ENCODE measurements at regions not wholly inside any gene's neighbourhood (a gene's known extent, or its start where the extent isn't known, plus 50 kb on each side); places are given as distances from the start of the nearest gene placed in this dataset.
"Not testable (repeated sequence)": the region's sequence is repeated elsewhere in the genome, so short reads cannot be mapped to it uniquely, and the experiment has no call there.

DNA sequence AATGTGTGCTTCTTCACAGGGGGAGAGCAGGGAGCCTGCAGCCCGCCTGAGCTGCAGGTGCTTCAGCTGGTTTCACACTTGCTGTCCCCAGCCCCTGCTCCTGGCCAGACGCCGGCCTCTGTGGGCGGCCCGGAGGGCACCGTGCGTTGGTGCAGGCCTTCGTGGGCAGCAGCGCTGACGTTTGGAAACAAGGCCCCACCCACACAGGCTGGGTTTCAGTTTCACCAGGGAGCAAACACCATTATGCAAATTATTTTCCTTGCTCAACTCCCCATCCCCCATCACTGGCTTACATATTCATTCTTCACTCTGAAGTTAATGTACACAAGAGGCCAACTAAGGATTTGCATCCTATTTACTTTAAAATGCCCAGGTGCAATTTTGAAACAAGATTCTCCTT, 343.2 kb downstream of the BCL2L11 start:
- DNase-seq: not testable (repeated sequence)

DNA sequence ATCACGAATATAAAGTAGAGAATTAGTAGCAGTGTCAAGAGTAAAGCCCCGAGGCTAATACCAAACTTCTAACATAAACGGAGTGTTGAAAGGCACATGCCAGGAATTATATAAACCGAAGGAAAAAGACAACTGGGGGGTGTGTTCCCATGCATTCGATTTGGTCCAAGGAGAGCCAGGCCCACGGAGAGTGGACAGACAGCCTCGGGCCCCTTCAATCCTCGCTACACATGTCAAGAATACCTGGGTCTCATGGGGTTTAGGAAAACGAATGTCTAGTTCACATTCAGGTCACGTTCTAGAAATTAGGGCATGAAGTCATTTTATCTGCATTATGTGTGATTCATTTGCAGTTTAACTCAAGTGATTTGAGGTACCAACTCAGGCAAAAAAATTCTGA, 343.7 kb downstream of the BCL2L11 start:
- not testable (repeated sequence) for H3K27me3 Mint-ChIP-seq (ENCODE audit: low read depth); DNase-seq; H3K36me3 Mint-ChIP-seq (ENCODE audit: insufficient read depth); H3K4me3 Mint-ChIP-seq; H3K9me3 Mint-ChIP-seq; ATAC-seq
- H3K4me1 Mint-ChIP-seq (ENCODE audit: low read depth): peaks cover 11% of the 10 kb centered on the region

More for the DNA sequence above, 343.2 kb downstream of the BCL2L11 start:
- peaks cover 11% of the 10 kb centered on the region for H3K4me1 Mint-ChIP-seq (ENCODE audit: low read depth)
- not testable (repeated sequence) for H3K4me3 Mint-ChIP-seq; H3K27me3 Mint-ChIP-seq (ENCODE audit: low read depth); H3K9me3 Mint-ChIP-seq; H3K36me3 Mint-ChIP-seq (ENCODE audit: insufficient read depth)
- peak; percentile 58 to 65 for ATAC-seq

DNA sequence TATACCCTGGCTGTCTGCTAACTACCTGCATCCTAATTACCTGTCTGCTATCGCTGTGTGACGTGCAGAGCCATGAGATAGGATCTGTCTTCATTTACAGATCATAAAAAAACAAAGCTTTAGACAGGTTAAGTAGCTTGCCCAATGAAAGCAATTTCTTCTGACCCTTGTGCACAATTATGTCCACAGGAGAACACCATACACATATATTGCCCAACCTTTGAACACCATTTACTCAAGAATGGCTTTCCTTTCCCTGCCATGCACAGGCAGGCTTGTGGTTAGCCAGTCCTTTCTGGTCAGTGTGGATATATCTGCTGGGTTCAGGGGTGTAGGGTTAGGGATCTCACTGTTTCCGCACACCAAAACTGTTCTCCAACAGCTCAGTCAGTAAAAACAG, 344.8 kb downstream of the BCL2L11 start:
- not testable (repeated sequence) for H3K4me3 Mint-ChIP-seq; H3K27me3 Mint-ChIP-seq (ENCODE audit: low read depth); DNase-seq; ATAC-seq; H3K36me3 Mint-ChIP-seq (ENCODE audit: insufficient read depth); H3K9me3 Mint-ChIP-seq
- H3K4me1 Mint-ChIP-seq (ENCODE audit: low read depth): peaks cover 11% of the 10 kb centered on the region

DNA sequence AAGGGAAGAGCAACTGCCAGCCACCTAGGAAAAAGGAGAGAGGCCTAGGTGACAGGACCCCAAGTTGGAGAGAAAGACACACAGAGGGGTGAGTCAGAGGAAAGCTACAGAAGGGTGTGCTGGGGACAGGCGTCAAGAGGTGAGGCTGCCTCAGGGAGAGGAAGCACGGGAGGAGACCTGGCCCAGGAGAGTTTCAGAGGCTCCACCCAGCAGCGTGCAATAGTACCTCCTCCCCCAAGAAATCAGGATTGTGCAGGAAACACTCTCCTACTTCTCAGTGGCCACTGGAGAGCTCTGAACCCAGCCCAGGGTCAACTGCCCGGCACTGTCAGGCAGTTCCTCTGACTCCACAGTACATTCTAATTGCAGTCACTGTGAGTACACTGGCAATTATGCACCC, 346.0 kb downstream of the BCL2L11 start:
- not testable (repeated sequence) for H3K4me3 Mint-ChIP-seq; H3K36me3 Mint-ChIP-seq (ENCODE audit: insufficient read depth); H3K27me3 Mint-ChIP-seq (ENCODE audit: low read depth); H3K9me3 Mint-ChIP-seq; DNase-seq
- ATAC-seq: peak in 1 of 2 donors; percentile 55
- H3K4me1 Mint-ChIP-seq (ENCODE audit: low read depth): peaks cover 11% of the 10 kb centered on the region

DNA sequence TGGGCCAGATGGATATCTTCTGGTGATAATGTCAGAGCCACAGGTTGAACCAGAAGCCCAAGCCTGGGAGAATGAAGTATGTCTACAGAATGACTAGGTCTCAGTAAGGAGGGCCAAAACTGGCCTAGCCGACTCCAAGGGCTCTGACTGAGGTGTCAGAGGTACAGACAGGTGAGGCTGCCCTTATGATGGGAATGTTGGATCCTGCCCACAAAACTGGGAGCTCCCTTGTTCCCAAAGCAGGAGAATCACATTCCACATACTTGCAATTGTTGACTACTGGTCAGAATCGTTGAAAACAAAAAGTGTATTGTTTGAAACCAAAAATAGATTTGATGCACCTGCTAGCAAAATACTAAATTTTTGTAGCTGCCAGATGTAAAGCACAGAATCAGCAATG, 350.2 kb downstream of the BCL2L11 start:
- H3K9me3 Mint-ChIP-seq; H3K36me3 Mint-ChIP-seq (ENCODE audit: insufficient read depth); DNase-seq; ATAC-seq; H3K4me3 Mint-ChIP-seq; H3K27me3 Mint-ChIP-seq (ENCODE audit: low read depth): not testable (repeated sequence)
- peaks cover 11% of the 10 kb centered on the region for H3K4me1 Mint-ChIP-seq (ENCODE audit: low read depth)

DNA sequence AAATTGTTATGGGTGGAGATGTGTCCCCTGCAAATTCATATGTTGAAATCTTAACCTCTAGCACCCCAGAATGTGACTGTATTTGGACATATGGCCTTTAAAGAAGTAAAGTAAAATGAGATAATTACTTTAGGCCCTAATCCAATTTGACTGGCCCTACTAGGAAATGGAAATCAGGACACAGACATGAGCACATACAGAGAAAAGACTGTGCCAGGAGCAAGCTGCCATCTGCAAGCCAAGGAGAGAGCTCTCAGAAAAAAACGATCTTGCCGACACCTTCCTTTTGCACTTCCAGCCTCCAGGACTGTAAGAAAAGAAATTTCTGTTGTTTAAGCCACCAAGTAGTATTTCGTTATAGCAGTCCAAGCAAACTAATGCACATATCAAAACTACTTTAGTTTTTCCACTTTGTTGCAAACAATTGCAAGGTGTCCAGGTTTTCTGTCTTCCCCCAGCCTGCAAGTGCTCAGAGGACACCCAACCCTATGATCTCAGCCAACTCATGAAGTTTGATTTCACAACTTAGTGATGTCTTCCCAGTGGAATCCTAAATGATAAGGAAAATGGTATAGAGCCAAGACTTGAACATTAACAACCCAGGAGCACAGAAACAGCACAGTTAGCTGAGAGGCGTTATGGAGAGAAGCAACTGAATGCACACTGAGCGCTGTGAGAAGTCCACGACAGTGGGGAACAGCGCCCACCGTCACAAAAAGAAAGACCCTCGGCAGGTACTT, 351.2 kb downstream of the BCL2L11 start:
- not testable (repeated sequence) for H3K4me3 Mint-ChIP-seq; DNase-seq; H3K9me3 Mint-ChIP-seq; H3K36me3 Mint-ChIP-seq (ENCODE audit: insufficient read depth); ATAC-seq; H3K27me3 Mint-ChIP-seq (ENCODE audit: low read depth)
- peaks cover 11% of the 10 kb centered on the region for H3K4me1 Mint-ChIP-seq (ENCODE audit: low read depth)

DNA sequence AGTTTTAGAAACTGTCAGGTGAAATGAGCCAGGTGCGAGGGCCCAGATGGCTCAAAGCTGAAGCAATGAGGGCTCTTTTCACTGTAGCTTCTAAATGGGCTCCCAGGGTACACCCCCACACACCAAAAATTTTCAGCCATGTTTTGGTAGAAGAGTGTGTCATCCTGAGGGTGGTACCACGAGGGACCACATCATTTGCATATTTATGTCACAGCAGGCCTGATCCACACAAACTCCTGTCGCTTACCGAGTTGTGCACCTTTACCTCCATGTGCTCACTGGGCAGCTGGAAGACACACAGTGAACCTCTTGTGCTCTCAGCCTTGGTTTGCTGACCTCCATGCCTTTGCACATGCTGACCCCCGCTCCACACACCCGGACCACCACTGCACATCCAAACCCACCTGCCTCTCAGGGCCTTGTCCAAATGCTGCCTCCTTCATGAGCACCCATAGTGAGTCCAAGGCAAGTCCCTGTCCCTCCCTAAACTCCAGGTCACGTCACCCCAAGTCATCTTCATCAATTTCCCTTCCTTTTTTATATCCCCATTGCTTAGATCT, 352.2 kb downstream of the BCL2L11 start:
- H3K27me3 Mint-ChIP-seq (ENCODE audit: low read depth); H3K9me3 Mint-ChIP-seq; DNase-seq; H3K4me3 Mint-ChIP-seq; H3K36me3 Mint-ChIP-seq (ENCODE audit: insufficient read depth): not testable (repeated sequence)
- peaks cover 11% of the 10 kb centered on the region for H3K4me1 Mint-ChIP-seq (ENCODE audit: low read depth)
- peak; percentile 74 to 82 for ATAC-seq

DNA sequence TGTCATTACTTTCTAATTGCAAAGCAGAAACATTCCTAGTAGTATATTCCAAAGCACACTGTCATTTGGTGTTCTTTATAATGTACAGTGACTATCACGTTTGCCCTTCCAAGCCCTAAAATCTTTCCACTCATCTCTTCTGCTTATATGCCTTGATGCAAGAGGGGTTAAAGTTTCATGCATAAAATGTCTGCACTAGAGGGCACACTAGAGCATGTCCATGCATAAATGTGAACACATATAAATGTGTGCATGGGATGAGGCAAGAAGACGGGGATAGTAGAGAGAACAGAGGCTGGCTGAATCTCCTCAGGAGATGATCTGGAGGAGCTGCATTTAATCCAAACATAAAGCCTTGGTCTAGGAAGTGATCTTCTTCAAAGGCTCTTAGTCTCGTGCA, 352.8 kb downstream of the BCL2L11 start:
- not testable (repeated sequence) for H3K4me3 Mint-ChIP-seq
- peak; percentile 26 to 56 for ATAC-seq

DNA sequence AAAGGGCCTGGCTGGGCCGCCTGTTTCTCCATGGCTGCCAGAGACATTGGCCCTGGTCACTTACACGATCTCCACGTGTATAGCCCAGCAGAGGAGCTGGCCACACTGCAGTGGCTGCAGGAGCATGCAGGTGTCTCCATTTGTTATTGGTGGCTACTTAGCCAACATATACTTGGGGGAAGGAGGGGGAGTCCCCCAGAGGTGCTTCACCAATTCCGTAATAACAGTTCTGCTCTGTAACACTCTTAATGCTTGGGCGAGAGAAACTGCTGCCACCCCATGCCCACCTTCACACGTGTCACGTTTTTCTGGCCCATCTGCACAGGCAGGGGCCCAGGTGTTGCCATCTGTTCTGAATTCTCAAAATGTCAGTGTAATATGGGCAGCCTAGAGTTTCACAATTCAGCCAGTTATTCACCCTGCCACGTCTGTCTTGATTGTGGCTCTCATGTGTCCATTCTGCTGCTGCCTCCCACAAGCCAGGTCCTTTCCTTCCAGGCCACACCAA, 353.5 kb downstream of the BCL2L11 start:
- not testable (repeated sequence) for H3K36me3 Mint-ChIP-seq (ENCODE audit: insufficient read depth); ATAC-seq; DNase-seq; H3K27me3 Mint-ChIP-seq (ENCODE audit: low read depth); H3K9me3 Mint-ChIP-seq; H3K4me3 Mint-ChIP-seq
- peaks cover 16% of the 10 kb centered on the region for H3K4me1 Mint-ChIP-seq (ENCODE audit: low read depth)

More for the DNA sequence above, 352.8 kb downstream of the BCL2L11 start:
- peaks cover 11% of the 10 kb centered on the region for H3K4me1 Mint-ChIP-seq (ENCODE audit: low read depth)
- not testable (repeated sequence) for DNase-seq; H3K9me3 Mint-ChIP-seq; H3K36me3 Mint-ChIP-seq (ENCODE audit: insufficient read depth); H3K27me3 Mint-ChIP-seq (ENCODE audit: low read depth)

DNA sequence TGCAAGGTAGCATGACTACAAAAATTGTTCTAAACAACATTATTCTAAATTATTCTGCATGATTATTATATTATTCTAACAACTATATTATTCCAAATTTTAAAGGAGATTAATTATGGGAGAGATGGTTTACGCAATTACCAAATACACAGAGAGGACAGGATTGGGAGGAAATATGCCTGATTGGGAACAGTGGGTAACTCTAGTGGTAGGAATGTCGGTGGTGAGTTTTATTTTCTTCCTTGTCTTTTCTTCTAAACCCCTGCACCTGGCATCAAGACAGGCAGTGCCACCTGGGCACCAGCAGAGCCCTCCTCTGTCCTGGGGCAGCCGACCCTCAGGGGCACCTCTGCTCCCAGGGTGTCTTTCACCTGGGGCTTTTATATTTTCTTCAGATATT, 357.6 kb downstream of the BCL2L11 start:
- not testable (repeated sequence) for DNase-seq; H3K9me3 Mint-ChIP-seq; H3K27me3 Mint-ChIP-seq (ENCODE audit: low read depth); ATAC-seq; H3K36me3 Mint-ChIP-seq (ENCODE audit: insufficient read depth); H3K4me3 Mint-ChIP-seq
- peaks cover 34% of the 10 kb centered on the region for H3K4me1 Mint-ChIP-seq (ENCODE audit: low read depth)

DNA sequence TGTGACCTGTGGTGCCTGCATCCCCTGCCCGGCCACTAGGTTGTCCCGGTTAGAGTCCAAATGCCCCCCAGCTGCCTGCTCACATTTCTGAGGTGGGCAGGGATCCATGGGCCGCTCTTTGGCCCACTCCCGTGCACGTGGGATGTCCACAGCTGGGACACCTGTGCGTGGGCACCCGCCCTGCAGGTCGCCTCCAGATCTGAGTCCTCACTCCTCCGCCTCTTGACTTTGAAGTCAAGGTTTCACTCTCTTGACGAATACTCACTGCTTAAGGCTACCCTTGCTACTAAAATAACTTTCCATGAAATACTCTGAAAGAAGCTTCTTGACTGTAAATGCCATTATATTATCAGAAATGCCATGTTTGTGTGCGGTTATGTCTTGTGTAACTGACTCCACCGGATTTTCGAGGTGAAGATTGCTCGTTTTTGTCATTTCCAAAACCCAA, 358.2 kb downstream of the BCL2L11 start:
- peak; percentile 43 to 52 for ATAC-seq
- not testable (repeated sequence) for DNase-seq; H3K9me3 Mint-ChIP-seq; H3K4me3 Mint-ChIP-seq; H3K36me3 Mint-ChIP-seq (ENCODE audit: insufficient read depth); H3K27me3 Mint-ChIP-seq (ENCODE audit: low read depth)
- H3K4me1 Mint-ChIP-seq (ENCODE audit: low read depth): peaks cover 32% of the 10 kb centered on the region

DNA sequence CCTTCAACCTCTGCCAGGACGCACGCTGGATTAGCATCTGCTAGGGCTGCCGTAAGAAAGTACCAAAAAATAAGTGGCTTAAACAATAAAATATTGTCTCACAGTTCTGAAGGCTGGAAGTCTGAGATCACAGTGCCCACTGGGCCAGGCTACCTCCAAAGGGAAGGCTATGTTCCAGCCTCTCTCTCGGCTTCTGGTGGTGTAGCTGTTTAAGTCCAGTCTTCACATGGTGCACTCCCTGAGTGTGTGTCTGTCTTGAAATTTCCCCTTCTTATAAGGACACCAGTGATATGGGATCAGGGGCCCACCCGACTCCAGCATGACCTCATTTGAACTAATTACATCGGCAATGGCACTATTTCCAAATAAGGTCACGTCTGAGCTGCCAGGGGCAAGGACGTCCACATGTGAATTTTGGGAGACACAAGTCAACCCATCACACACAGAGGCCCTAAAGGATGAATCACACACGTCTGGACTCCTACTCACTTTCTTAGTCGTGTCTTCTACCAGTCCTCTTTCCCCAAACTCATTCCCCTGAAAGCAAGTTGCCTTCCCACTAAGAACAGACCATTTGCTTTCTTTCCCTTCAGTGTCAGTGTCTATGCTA, 359.4 kb downstream of the BCL2L11 start:
- H3K36me3 Mint-ChIP-seq (ENCODE audit: insufficient read depth); H3K27me3 Mint-ChIP-seq (ENCODE audit: low read depth); H3K9me3 Mint-ChIP-seq; DNase-seq: not testable (repeated sequence)
- Mint-ChIP-seq H3K4me1 (ENCODE audit: low read depth) (peaks cover 29% of the 10 kb centered on the region), H3K4me3 (peak overlapping the region; percentile 58)
- ATAC-seq: peak; percentile 51 to 67

DNA sequence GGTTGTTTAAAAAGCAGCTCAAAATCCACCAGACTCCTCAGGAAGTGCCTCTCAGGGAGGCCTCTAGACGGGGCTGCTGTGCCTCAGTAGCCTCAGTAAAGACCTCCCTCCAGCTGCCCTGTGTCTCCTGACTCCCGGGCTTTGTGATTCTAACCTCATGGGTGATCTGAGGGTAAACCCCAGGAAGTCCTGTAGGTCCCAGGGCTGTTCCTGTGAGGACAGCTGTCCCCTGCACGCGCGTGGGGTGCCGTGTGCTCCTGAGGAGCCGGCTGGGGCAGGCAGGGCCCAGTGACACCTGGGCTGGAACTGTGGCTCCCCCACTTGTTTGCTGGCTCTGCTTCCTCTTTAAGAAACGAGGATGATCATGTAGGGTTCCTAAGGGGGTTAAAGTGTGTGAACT, 359.9 kb downstream of the BCL2L11 start:
- H3K9me3 Mint-ChIP-seq; H3K36me3 Mint-ChIP-seq (ENCODE audit: insufficient read depth); DNase-seq; H3K27me3 Mint-ChIP-seq (ENCODE audit: low read depth); ATAC-seq: not testable (repeated sequence)
- Mint-ChIP-seq H3K4me1 (ENCODE audit: low read depth) (peaks cover 31% of the 10 kb centered on the region), H3K4me3 (peak overlapping the region; percentile 58)

DNA sequence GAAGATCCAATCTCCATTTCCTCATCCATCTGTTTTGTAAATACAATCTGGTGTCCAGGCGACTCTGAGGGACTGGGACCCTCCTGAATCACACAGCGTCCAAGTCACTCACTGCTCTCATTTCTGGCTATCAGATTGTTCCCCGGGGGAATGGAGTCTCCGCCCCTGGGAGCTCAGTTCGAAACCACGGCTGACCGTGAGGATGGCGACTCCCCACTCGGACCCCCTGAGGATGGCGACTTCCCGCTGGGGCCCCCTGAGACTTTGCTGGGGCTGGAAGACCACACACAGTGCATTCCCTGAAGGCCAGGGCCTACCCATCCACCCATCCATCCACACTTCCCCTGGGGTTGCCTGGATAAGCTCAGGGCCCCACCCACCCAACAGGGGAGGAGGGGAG, 360.5 kb downstream of the BCL2L11 start:
- not testable (repeated sequence) for ATAC-seq; H3K4me3 Mint-ChIP-seq; DNase-seq; H3K9me3 Mint-ChIP-seq; H3K27me3 Mint-ChIP-seq (ENCODE audit: low read depth); H3K36me3 Mint-ChIP-seq (ENCODE audit: insufficient read depth)
- peaks cover 32% of the 10 kb centered on the region for H3K4me1 Mint-ChIP-seq (ENCODE audit: low read depth)
